ENCODE measurements at regions not wholly inside any gene's neighbourhood (a gene's known extent, or its start where the extent isn't known, plus 50 kb on each side); places are given as distances from the start of the nearest gene placed in this dataset.

DNA sequence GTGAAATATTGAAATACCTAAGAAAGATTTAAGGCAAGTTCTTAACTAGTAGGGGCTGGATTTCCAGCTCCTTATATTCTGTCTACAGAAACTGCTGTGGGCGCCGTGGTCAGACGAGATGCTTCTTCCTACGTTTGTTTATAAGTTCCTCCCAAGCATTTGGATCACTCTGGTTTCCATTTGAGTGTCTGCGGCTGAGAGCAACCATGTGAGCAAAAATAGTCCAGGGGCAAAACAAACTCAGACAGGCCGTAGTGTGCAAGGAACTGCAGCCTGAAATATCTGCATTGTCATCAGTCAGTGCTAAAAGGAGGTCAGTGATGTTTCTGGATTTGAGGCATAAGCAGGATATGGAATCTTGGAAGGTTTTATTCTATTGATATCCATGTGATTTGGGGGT lies 485.9 kb upstream of the JAG1 start:
- Histone ChIP-seq H3K4me3 (ENCODE audit: insufficient read depth in 1 of 2, low read depth in 1 of 2, low read length in 2 of 2) (no peak overlapping the region), H3K79me1 (replicated peaks; ENCODE audit: low read length, poor library complexity, severe bottlenecking) (no peaks in the 10 kb centered on the region), H2AK5ac (ENCODE audit: low read length, severe bottlenecking) (no peak overlapping the region), H3K9ac (ENCODE audit: low read length) (no peak overlapping the region), H2BK15ac (ENCODE audit: low read depth, poor library complexity, severe bottlenecking) (no peak overlapping the region), H3K27ac (ENCODE audit: low read length, poor library complexity, severe bottlenecking) (no peak overlapping the region), H4K8ac (ENCODE audit: low read length) (no peak overlapping the region), H3K18ac (ENCODE audit: low read depth in 1 of 2, low read length in 2 of 2) (no peak overlapping the region), H3K14ac (ENCODE audit: low read length in 2 of 2) (no peak overlapping the region), H3K4ac (ENCODE audit: low read depth in 1 of 2, low read length in 2 of 2) (no peak overlapping the region), H3K4me2 (ENCODE audit: low read length, poor library complexity, severe bottlenecking) (no peak overlapping the region), H2BK5ac (ENCODE audit: low read depth, low read length, poor library complexity, severe bottlenecking) (no peak overlapping the region), H2AFZ (ENCODE audit: low read depth, low read length) (no peak overlapping the region), H3K9me3 (ENCODE audit: control insufficient read depth, low read length) (no peaks in the 10 kb centered on the region), H3K23ac (ENCODE audit: low read length in 2 of 2) (no peak overlapping the region), H3K36me3 (ENCODE audit: control insufficient read depth in 1 of 2, insufficient read depth in 2 of 2, low read depth in 1 of 2, low read length in 2 of 2) (no peaks in the 10 kb centered on the region), H2BK120ac (ENCODE audit: low read depth, low read length) (no peak overlapping the region), H3K4me1 (ENCODE audit: control insufficient read depth, insufficient read depth, low read depth, low read length) (peaks cover 3% of the 10 kb centered on the region), H3K27me3 (ENCODE audit: control insufficient read depth in 1 of 2, insufficient read depth in 1 of 2, low read length in 2 of 2) (no peaks in the 10 kb centered on the region), H2BK12ac (ENCODE audit: low read length in 2 of 2) (no peak overlapping the region), H4K91ac (ENCODE audit: low read length) (no peak overlapping the region)
- 10% methylated on average over 6 of the region's 6 CpGs for WGBS
- peak; percentile 91 for DNase-seq

DNA sequence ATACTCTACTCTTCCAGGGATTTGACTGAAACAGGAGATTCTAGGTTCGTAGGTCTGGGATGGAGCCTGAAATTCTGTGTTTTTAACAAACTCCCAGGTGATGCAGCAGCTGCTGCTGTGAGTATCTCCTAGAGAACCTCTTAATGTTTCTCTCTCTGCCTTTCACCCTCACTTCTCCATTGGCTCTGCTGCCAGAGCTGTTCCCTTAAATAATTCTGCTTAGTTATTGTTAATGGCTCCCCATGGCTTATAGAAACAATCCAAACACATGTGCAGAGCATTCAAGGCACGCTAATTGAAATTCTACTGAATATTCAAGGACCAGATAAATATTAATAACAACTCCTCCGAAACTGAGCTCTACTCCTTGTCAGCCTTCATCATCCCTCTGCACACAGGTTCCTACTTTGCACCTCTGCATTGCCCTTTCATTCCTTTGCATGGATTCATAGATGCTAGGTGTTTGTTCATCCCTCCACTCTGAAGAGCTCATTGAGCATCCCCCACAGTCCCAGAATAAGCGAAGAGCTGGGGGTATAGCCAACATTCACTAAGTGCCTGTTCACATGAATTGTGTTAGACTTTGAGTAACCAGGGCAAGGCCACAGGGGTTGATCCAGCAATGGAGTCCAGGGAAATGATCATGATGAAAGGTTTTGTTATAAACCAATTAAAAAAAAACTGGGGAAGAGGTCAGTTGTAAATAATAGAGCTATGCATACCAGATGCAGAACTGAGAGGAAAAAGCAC lies 488.4 kb upstream of the JAG1 start:
- Histone ChIP-seq H2BK120ac (ENCODE audit: low read depth, low read length) (no peak overlapping the region), H3K23ac (ENCODE audit: low read length in 2 of 2) (no peak overlapping the region), H2BK15ac (ENCODE audit: low read depth, poor library complexity, severe bottlenecking) (no peak overlapping the region), H3K14ac (ENCODE audit: low read length in 2 of 2) (no peak overlapping the region), H2BK12ac (ENCODE audit: low read length in 2 of 2) (no peak overlapping the region), H3K18ac (ENCODE audit: low read depth in 1 of 2, low read length in 2 of 2) (no peak overlapping the region), H3K9ac (ENCODE audit: low read length) (no peak overlapping the region), H2AFZ (ENCODE audit: low read depth, low read length) (no peak overlapping the region), H3K4me3 (ENCODE audit: insufficient read depth in 1 of 2, low read depth in 1 of 2, low read length in 2 of 2) (no peak overlapping the region), H4K91ac (ENCODE audit: low read length) (no peak overlapping the region), H3K27ac (ENCODE audit: low read length, poor library complexity, severe bottlenecking) (no peak overlapping the region), H2AK5ac (ENCODE audit: low read length, severe bottlenecking) (no peak overlapping the region), H3K27me3 (ENCODE audit: control insufficient read depth in 1 of 2, insufficient read depth in 1 of 2, low read length in 2 of 2) (no peaks in the 10 kb centered on the region), H4K8ac (ENCODE audit: low read length) (no peak overlapping the region), H3K9me3 (ENCODE audit: control insufficient read depth, low read length) (no peaks in the 10 kb centered on the region), H3K79me1 (replicated peaks; ENCODE audit: low read length, poor library complexity, severe bottlenecking) (no peaks in the 10 kb centered on the region), H3K36me3 (ENCODE audit: control insufficient read depth in 1 of 2, insufficient read depth in 2 of 2, low read depth in 1 of 2, low read length in 2 of 2) (no peaks in the 10 kb centered on the region), H3K4ac (ENCODE audit: low read depth in 1 of 2, low read length in 2 of 2) (no peak overlapping the region), H3K4me1 (ENCODE audit: control insufficient read depth, insufficient read depth, low read depth, low read length) (peaks cover 3% of the 10 kb centered on the region), H2BK5ac (ENCODE audit: low read depth, low read length, poor library complexity, severe bottlenecking) (no peak overlapping the region), H3K4me2 (ENCODE audit: low read length, poor library complexity, severe bottlenecking) (no peak overlapping the region)
- 91% methylated on average over 4 of the region's 4 CpGs for WGBS
- DNase-seq = no peak

DNA sequence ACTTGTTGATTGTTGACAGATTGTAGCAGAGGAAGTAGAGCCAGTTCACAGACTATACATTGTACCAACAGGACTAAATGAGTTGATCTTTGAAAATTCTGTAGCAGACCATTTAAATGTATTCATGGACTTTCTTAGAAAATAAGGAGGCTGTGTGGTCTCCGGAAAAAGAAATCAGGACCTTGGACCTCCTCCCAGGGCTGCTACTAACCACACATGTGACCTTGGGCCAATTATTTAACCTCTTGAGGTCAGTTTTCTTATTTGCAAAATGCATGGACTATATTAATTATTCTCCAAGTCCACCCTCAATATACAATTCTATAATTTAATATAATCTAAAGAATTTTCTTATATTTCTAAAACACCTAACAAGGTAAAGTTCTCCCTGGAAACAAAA lies 492.0 kb upstream of the JAG1 start:
- no peak overlapping the region for H3K4ac ChIP-seq (ENCODE audit: low read depth in 1 of 2, low read length in 2 of 2)
- H3K14ac ChIP-seq (ENCODE audit: low read length in 2 of 2) = no peak overlapping the region
- no peak overlapping the region for H3K9ac ChIP-seq (ENCODE audit: low read length)
- no peak overlapping the region for H2BK12ac ChIP-seq (ENCODE audit: low read length in 2 of 2)
- no peak overlapping the region for H3K4me3 ChIP-seq (ENCODE audit: insufficient read depth in 1 of 2, low read depth in 1 of 2, low read length in 2 of 2)
- H3K79me1 ChIP-seq (replicated peaks; ENCODE audit: low read length, poor library complexity, severe bottlenecking) = no peaks in the 10 kb centered on the region
- no peak overlapping the region for H2AFZ ChIP-seq (ENCODE audit: low read depth, low read length)
- H2AK5ac ChIP-seq (ENCODE audit: low read length, severe bottlenecking) = no peak overlapping the region
- H3K18ac ChIP-seq (ENCODE audit: low read depth in 1 of 2, low read length in 2 of 2) = no peak overlapping the region
- no peak overlapping the region for H2BK5ac ChIP-seq (ENCODE audit: low read depth, low read length, poor library complexity, severe bottlenecking)
- H2BK120ac ChIP-seq (ENCODE audit: low read depth, low read length) = no peak overlapping the region
- no peaks in the 10 kb centered on the region for H3K9me3 ChIP-seq (ENCODE audit: control insufficient read depth, low read length)
- H3K4me1 ChIP-seq (ENCODE audit: control insufficient read depth, insufficient read depth, low read depth, low read length) = no peaks in the 10 kb centered on the region
- no peak overlapping the region for H3K27ac ChIP-seq (ENCODE audit: low read length, poor library complexity, severe bottlenecking)
- H2BK15ac ChIP-seq (ENCODE audit: low read depth, poor library complexity, severe bottlenecking) = no peak overlapping the region
- 80% methylated on average over 1 of the region's 1 CpG for WGBS
- no peak overlapping the region for H3K4me2 ChIP-seq (ENCODE audit: low read length, poor library complexity, severe bottlenecking)
- DNase-seq = no peak
- no peaks in the 10 kb centered on the region for H3K36me3 ChIP-seq (ENCODE audit: control insufficient read depth in 1 of 2, insufficient read depth in 2 of 2, low read depth in 1 of 2, low read length in 2 of 2)
- H4K8ac ChIP-seq (ENCODE audit: low read length) = no peak overlapping the region
- H4K91ac ChIP-seq (ENCODE audit: low read length) = no peak overlapping the region
- no peaks in the 10 kb centered on the region for H3K27me3 ChIP-seq (ENCODE audit: control insufficient read depth in 1 of 2, insufficient read depth in 1 of 2, low read length in 2 of 2)
- H3K23ac ChIP-seq (ENCODE audit: low read length in 2 of 2) = no peak overlapping the region

DNA sequence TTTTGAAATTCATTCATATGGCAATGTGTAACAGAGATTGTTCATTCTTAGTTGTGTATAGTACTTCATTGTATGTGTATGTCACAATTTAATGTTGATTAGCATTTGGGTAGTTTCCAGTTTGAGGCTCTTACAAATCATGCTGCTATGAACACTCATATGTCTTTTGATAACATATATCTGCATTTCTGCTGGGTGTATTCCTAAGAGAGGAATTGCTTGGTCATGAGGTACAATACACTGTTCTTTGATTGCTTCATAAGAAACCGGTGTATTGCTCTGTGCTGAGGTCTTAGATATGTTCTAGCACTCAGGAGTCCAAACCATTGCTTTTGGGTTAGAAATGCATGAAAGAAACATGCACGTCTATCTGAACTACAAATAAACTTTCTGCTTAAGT lies 492.9 kb upstream of the JAG1 start:
- H3K27ac ChIP-seq (ENCODE audit: low read length, poor library complexity, severe bottlenecking) = no peak overlapping the region
- no peaks in the 10 kb centered on the region for H3K79me1 ChIP-seq (replicated peaks; ENCODE audit: low read length, poor library complexity, severe bottlenecking)
- 95% methylated on average over 2 of the region's 2 CpGs for WGBS
- H3K14ac ChIP-seq (ENCODE audit: low read length in 2 of 2) = no peak overlapping the region
- H3K36me3 ChIP-seq (ENCODE audit: control insufficient read depth in 1 of 2, insufficient read depth in 2 of 2, low read depth in 1 of 2, low read length in 2 of 2) = no peaks in the 10 kb centered on the region
- no peak overlapping the region for H2BK5ac ChIP-seq (ENCODE audit: low read depth, low read length, poor library complexity, severe bottlenecking)
- H2BK15ac ChIP-seq (ENCODE audit: low read depth, poor library complexity, severe bottlenecking) = no peak overlapping the region
- no peak overlapping the region for H4K91ac ChIP-seq (ENCODE audit: low read length)
- no peak overlapping the region for H3K23ac ChIP-seq (ENCODE audit: low read length in 2 of 2)
- no peak overlapping the region for H3K4me3 ChIP-seq (ENCODE audit: insufficient read depth in 1 of 2, low read depth in 1 of 2, low read length in 2 of 2)
- H2BK12ac ChIP-seq (ENCODE audit: low read length in 2 of 2) = no peak overlapping the region
- H3K9ac ChIP-seq (ENCODE audit: low read length) = no peak overlapping the region
- no peak overlapping the region for H4K8ac ChIP-seq (ENCODE audit: low read length)
- H2AFZ ChIP-seq (ENCODE audit: low read depth, low read length) = no peak overlapping the region
- H3K4ac ChIP-seq (ENCODE audit: low read depth in 1 of 2, low read length in 2 of 2) = no peak overlapping the region
- DNase-seq = no peak
- H3K27me3 ChIP-seq (ENCODE audit: control insufficient read depth in 1 of 2, insufficient read depth in 1 of 2, low read length in 2 of 2) = no peaks in the 10 kb centered on the region
- no peaks in the 10 kb centered on the region for H3K9me3 ChIP-seq (ENCODE audit: control insufficient read depth, low read length)
- no peak overlapping the region for H3K4me2 ChIP-seq (ENCODE audit: low read length, poor library complexity, severe bottlenecking)
- no peak overlapping the region for H2BK120ac ChIP-seq (ENCODE audit: low read depth, low read length)
- no peak overlapping the region for H2AK5ac ChIP-seq (ENCODE audit: low read length, severe bottlenecking)
- no peaks in the 10 kb centered on the region for H3K4me1 ChIP-seq (ENCODE audit: control insufficient read depth, insufficient read depth, low read depth, low read length)
- H3K18ac ChIP-seq (ENCODE audit: low read depth in 1 of 2, low read length in 2 of 2) = no peak overlapping the region

Measured in mesenchymal stem cell (in vitro differentiated cells and primary cell).